HepG2 (cell line): ENCODE measurements at regions not wholly inside any gene's neighbourhood (a gene's known extent, or its start where the extent isn't known, plus 50 kb on each side); places are given as distances from the start of the nearest gene placed in this dataset.

Experiments
- FOXO1 ChIP-seq: sonication (generic); formaldehyde crosslinking; IDR thresholded peaks from 2 replicates; pipeline ENCODE4 v1.4.0; 2020; ENCODE audit warnings: missing genetic modification reagents
- GPN1 ChIP-seq: sonication (generic); formaldehyde crosslinking; IDR thresholded peaks from 2 replicates; pipeline ENCODE4 v1.5.1; 2020; ENCODE audit warnings: missing genetic modification reagents, borderline replicate concordance
- RBM22 ChIP-seq: fragments of 200-400 bp; formaldehyde crosslinking; optimal IDR thresholded peaks from 2 replicates; pipeline ENCODE3; 2017; ENCODE audit warnings: mild to moderate bottlenecking, low read length, moderate library complexity
- TBL1XR1 ChIP-seq: fragments of 150-350 bp; IDR thresholded peaks from 2 replicates; pipeline ENCODE4 v1.6.1; 2014; ENCODE audit warnings: borderline replicate concordance, low read length; ENCODE audit not compliant: partially characterized antibody
- ZFYVE20 ChIP-seq: sonication (generic); formaldehyde crosslinking; IDR thresholded peaks from 2 replicates; pipeline ENCODE4 v1.8.0; 2023; ENCODE audit warnings: low read depth, mild to moderate bottlenecking, moderate library complexity, missing genetic modification reagents, borderline replicate concordance
- ZHX2 ChIP-seq, 2 experiments: sonication (generic) in 1 of 2; formaldehyde crosslinking in 1 of 2; IDR thresholded peaks; 2 replicates each; pipeline versions ENCODE4 v1.6.1 to v1.9.0; 2014 to 2022; ENCODE audit warnings: antibody characterized with exemption in 1 of 2, borderline replicate concordance in 1 of 2, inconsistent platforms in 1 of 2, low read depth in 1 of 2, missing genetic modification reagents in 1 of 2
- ZNF24 ChIP-seq: fragments of 450-650 bp; IDR thresholded peaks from 2 replicates; pipeline ENCODE4 v1.6.1; 2017; ENCODE audit warnings: antibody characterized with exemption, mild to moderate bottlenecking
- ZNF746 ChIP-seq: sonication (generic); formaldehyde crosslinking; IDR thresholded peaks from 2 replicates; pipeline ENCODE4 v1.8.0; 2022; ENCODE audit warnings: mild to moderate bottlenecking, missing genetic modification reagents
- ZNF788 ChIP-seq: sonication (generic); formaldehyde crosslinking; IDR thresholded peaks from 2 replicates; pipeline ENCODE4 v1.5.0; 2020; ENCODE audit warnings: mild to moderate bottlenecking, missing genetic modification reagents, borderline replicate concordance
- ZXDC ChIP-seq: sonication (generic); formaldehyde crosslinking; IDR thresholded peaks from 2 replicates; pipeline ENCODE4 v1.5.0; 2020; ENCODE audit warnings: mild to moderate bottlenecking, missing genetic modification reagents
- TF ChIP-seq, protein P1 (sequence below): sonication (generic); formaldehyde crosslinking; IDR thresholded peaks from 2 replicates; pipeline ENCODE4 v1.5.0; 2020; ENCODE audit warnings: mild to moderate bottlenecking, missing genetic modification reagents, borderline replicate concordance

GRCh38 chrX:53882331-53882730, 161.9 kb downstream of the PHF8 start (continued):
- TF ChIP-seq ZHX2 (IDR thresholded peaks at IDR 0.05; ENCODE audit: low read depth) = no peak
- TF ChIP-seq ZHX2 (CRISPR knock-in tag; IDR thresholded peaks at IDR 0.05; ENCODE audit: borderline replicate concordance) = no peak
- 0 out of 2 replicates have a peak, but pooled peaks have one; percentile 55 for TF ChIP-seq ZNF788 (CRISPR knock-in tag)
- no peak for TF ChIP-seq RBM22
- TF ChIP-seq GPN1 (CRISPR knock-in tag) = no peak
- TF ChIP-seq TBL1XR1 = peak; percentile 20
- no peak for TF ChIP-seq ZXDC
- TF ChIP-seq FOXO1 (CRISPR knock-in tag) = peak; percentile 69; the same call in 1 of the 2 replicates
- TF ChIP-seq ZNF746 (CRISPR knock-in tag) = 0 out of 2 replicates have a peak, but pooled peaks have one; percentile 54
- TF ChIP-seq ZNF24 = no peak
- TF ChIP-seq ZFYVE20 (CRISPR knock-in tag) = no peak
- TF ChIP-seq, protein P1, sequence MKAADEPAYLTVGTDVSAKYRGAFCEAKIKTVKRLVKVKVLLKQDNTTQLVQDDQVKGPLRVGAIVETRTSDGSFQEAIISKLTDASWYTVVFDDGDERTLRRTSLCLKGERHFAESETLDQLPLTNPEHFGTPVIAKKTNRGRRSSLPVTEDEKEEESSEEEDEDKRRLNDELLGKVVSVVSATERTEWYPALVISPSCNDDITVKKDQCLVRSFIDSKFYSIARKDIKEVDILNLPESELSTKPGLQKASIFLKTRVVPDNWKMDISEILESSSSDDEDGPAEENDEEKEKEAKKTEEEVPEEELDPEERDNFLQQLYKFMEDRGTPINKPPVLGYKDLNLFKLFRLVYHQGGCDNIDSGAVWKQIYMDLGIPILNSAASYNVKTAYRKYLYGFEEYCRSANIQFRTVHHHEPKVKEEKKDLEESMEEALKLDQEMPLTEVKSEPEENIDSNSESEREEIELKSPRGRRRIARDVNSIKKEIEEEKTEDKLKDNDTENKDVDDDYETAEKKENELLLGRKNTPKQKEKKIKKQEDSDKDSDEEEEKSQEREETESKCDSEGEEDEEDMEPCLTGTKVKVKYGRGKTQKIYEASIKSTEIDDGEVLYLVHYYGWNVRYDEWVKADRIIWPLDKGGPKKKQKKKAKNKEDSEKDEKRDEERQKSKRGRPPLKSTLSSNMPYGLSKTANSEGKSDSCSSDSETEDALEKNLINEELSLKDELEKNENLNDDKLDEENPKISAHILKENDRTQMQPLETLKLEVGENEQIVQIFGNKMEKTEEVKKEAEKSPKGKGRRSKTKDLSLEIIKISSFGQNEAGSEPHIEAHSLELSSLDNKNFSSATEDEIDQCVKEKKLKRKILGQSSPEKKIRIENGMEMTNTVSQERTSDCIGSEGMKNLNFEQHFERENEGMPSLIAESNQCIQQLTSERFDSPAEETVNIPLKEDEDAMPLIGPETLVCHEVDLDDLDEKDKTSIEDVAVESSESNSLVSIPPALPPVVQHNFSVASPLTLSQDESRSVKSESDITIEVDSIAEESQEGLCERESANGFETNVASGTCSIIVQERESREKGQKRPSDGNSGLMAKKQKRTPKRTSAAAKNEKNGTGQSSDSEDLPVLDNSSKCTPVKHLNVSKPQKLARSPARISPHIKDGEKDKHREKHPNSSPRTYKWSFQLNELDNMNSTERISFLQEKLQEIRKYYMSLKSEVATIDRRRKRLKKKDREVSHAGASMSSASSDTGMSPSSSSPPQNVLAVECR = no peak; the same call in 1 of the 2 replicates
